Heart right ventricle (tissue), 16 donors: ENCODE measurements at regions not wholly inside any gene's neighbourhood (a gene's known extent, or its start where the extent isn't known, plus 50 kb on each side); places are given as distances from the start of the nearest gene placed in this dataset.
"Not testable (repeated sequence)": the region's sequence is repeated elsewhere in the genome, so short reads cannot be mapped to it uniquely, and the experiment has no call there.

ENCODE experiments used
- ATAC-seq, 8 donors: fragments of 200-7000 bp; cut with Tn5 transposase; one replicate each; pipeline ENCODE4 v1.9.1; 2020; ENCODE audit warnings: mild to moderate bottlenecking in 8 of 8, moderate library complexity in 8 of 8, moderate number of reproducible peaks in 1 of 8
- DNase-seq, 2 donors: peaks; one replicate each; pipeline ENCODE4 v3.0.0-alpha.2; 2020
- H3K27ac ChIP-seq, 10 donors: fragments of 200-600 bp; sonication (generic) in 2 of 10; one replicate each; pipeline versions ENCODE4 v1.5.0 to v1.8.0; 2020 to 2022; ENCODE audit warnings: mild to moderate bottlenecking in 3 of 10
- H3K27me3 ChIP-seq, 7 donors: fragments of 200-600 bp; one replicate each; pipeline ENCODE4 v1.8.0; 2021 to 2022; ENCODE audit warnings: mild to moderate bottlenecking in 2 of 7
- H3K36me3 ChIP-seq, 9 donors: fragments of 200-600 bp; sonication (generic) in 1 of 9; one replicate each; pipeline versions ENCODE4 v1.5.0 to v1.8.0; 2020 to 2022; ENCODE audit warnings: mild to moderate bottlenecking in 2 of 9
- H3K4me1 ChIP-seq, 9 donors: fragments of 200-600 bp; sonication (generic) in 1 of 9; one replicate each; pipeline versions ENCODE4 v1.5.0 to v1.8.0; 2020 to 2022; ENCODE audit warnings: mild to moderate bottlenecking in 4 of 9
- H3K4me3 ChIP-seq, 10 donors: fragments of 200-600 bp; sonication (generic) in 2 of 10; one replicate each; pipeline versions ENCODE4 v1.5.0 to v1.8.0; 2020 to 2022; ENCODE audit warnings: mild to moderate bottlenecking in 7 of 10, moderate library complexity in 2 of 10
- H3K9me3 ChIP-seq, 11 donors: fragments of 200-600 bp in 10 of 11; sonication (generic) in 2 of 11; one replicate each; pipeline versions ENCODE4 v1.5.0 to v1.8.0; 2013 to 2022; ENCODE audit warnings: mild to moderate bottlenecking in 2 of 11, control low read depth in 1 of 11, moderate library complexity in 1 of 11
- CTCF ChIP-seq, 9 donors: fragments of 200-600 bp; sonication (generic) in 2 of 9; IDR thresholded peaks; one replicate each; pipeline versions ENCODE4 v1.5.0 to v1.8.0; 2021 to 2022; ENCODE audit warnings: antibody characterized with exemption in 9 of 9, mild to moderate bottlenecking in 5 of 9, moderate library complexity in 1 of 9
- WGBS, 2 donors: extraction: QIAGEN DNeasy Blood & Tissue Kit; methylation state at CpG; one replicate each; pipeline ENCODE4 v1.1.7; 2013; ENCODE audit warnings: inconsistent platforms in 1 of 2; 5-methylcytosine and 5-hydroxymethylcytosine counted together
- intact Hi-C, 10 donors: fragments of 100-400 bp; cut with DNase I; formaldehyde crosslinking; loops; one replicate each; pipeline versions ENCODE4 v1.11.1 to v1.14.2; 2022
- donor health status: Arrhythmogenic right ventricular cardiomyopathy.
- donor health status: ischemic (EF 13 %, LVEDD 7.1; RV severe dilation, severe dysfunction).
- donor health status: healthy with polysubstance abuse.
- donor health status: DM: no; HTN: yes; CAD: no.
- donor health status: DM: no; HTN: no; CAD: no.
- donor health status: ischemic (EF 25% LVEDD 6.9; RV normal size, moderate dysfunction).
- donor health status: ischemic (EF 25% LVEDD 5.7; RV mildly dilated, moderate dysfunction).
- donor health status: healthy.
- donor health status: DM: yes; HTN: yes; CAD: no.
- donor health status: Ischemic cardiomyopathy.
- donor health status: ischemic (EF 35%, LVEDD 5.7; RV mildly dilated, moderate dysfunction).
- donor health status: nonischemic (EF 11% LVEDD 7.7; RV severe dilation, severe dysfunction).
- donor health status: DM: yes; HTN: yes; CAD: no.
- donor health status: PGD.
- donor health status: ischemic (EF 29% LVEDD 5.4; RV normal size, mild dysfunction).
- donor health status: nonischemic (EF 23%, LVEDD 6.1; RV moderate dilation, normal function).

GRCh38 chr7:68776326-68776725 lies 821.9 kb upstream of the AUTS2 start:
- Histone ChIP-seq H3K4me1 (no peaks in the 10 kb centered on the region), H3K27me3 (peaks cover 0 to 6% (median 0%) of the 10 kb centered on the region in 7 donors), H3K36me3 (no peaks in the 10 kb centered on the region), H3K27ac (no peak overlapping the region), H3K4me3 (no peak overlapping the region), H3K9me3 (no peaks in the 10 kb centered on the region)
- intact Hi-C loops = no loop called here
- TF ChIP-seq CTCF (IDR thresholded peaks at IDR 0.05) = no peak
- ATAC-seq = no peak
- no peak for DNase-seq
- WGBS, 2 donors = 76 to 80% methylated on average over 3 of the region's 3 CpGs

DNA sequence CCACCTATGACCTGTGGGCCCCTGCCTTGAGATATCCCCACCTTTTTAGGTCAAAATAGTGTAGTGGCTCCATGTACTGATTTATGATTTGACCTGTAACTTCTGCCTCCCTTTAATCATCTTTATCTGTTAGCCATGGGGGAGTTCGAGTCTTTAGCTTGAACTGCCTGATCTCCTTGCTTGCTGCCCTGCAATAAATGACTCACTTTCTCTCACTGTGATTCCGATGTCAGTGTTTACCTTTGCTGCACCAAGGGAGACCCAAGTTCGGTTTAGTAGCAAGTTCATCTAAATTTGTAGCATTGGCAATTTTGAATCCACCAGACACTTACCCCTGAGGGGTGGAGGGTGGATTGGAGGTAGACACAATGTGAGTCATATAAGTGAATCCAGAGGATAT lies 814.6 kb upstream of the AUTS2 start:
- H3K4me1 ChIP-seq = no peaks in the 10 kb centered on the region
- H3K27me3 ChIP-seq = peaks cover 0 to 8% (median 0%) of the 10 kb centered on the region in 7 donors
- ATAC-seq (no peak), DNase-seq (no peak)
- TF ChIP-seq CTCF (IDR thresholded peaks at IDR 0.05) = no peak
- no peaks in the 10 kb centered on the region for H3K9me3 ChIP-seq
- intact Hi-C loops = no loop called here
- no peak overlapping the region for H3K4me3 ChIP-seq
- H3K27ac ChIP-seq = no peak overlapping the region
- H3K36me3 ChIP-seq = no peaks in the 10 kb centered on the region
- WGBS, 2 donors = 75 to 80% methylated on average over 3 of the region's 3 CpGs

DNA sequence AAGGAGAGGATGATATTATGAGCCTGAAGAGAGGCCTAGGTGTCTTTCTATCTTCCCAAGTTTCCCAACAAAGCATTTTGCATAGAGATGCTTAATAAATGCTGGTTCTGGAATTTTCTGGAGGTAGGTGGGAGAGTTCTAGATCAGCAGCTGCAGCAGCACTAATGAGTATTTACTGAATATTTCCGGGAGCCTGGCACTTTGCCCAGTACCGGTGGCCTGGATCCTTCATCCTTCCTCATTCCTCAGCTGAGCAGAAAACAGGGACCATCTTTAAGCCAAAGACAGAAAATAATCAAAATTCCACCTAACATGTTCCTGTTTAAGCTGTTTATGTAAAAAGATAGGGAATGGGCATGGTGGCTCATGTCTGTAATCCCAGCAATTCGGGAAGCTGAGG lies 813.2 kb upstream of the AUTS2 start:
- no peaks in the 10 kb centered on the region for H3K9me3 ChIP-seq
- no peak overlapping the region for H3K4me3 ChIP-seq
- intact Hi-C loops = no loop called here
- TF ChIP-seq CTCF (IDR thresholded peaks at IDR 0.05) = no peak
- no peak overlapping the region for H3K27ac ChIP-seq
- H3K36me3 ChIP-seq = no peaks in the 10 kb centered on the region
- 32 to 37% methylated on average over 3 of the region's 3 CpGs for WGBS, 2 donors
- ATAC-seq (no peak), DNase-seq (no peak)
- H3K4me1 ChIP-seq = no peaks in the 10 kb centered on the region
- peaks cover 0 to 6% (median 0%) of the 10 kb centered on the region in 7 donors for H3K27me3 ChIP-seq

DNA sequence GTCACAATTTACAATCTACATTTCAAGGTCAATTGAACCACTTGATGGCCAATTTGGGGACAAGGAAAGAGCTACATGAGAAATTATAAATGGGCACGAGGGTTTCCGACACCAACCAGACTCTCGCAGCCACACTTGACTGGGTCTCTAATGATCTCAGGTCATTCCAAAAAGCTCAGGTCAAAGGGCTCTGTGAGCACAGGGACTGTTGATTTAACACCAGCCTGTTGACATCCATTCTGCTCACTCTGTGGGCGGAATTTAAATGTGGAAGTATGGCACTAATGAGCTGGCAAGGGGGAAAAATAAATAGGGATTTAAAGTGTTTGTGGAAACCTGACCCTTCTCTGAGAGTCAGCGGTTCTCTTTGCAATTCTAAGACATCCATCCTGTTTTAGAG lies 810.7 kb upstream of the AUTS2 start:
- 74 to 75% methylated on average over 5 of the region's 5 CpGs for WGBS, 2 donors
- H3K27ac ChIP-seq = no peak overlapping the region
- ATAC-seq = no peak

GRCh38 chr7:68788529-68788928 lies 809.7 kb upstream of the AUTS2 start:
- H3K27ac ChIP-seq, H3K9me3 ChIP-seq, H3K36me3 ChIP-seq, H3K4me3 ChIP-seq, intact Hi-C loops, DNase-seq, ATAC-seq, H3K27me3 ChIP-seq, H3K4me1 ChIP-seq: not testable (repeated sequence)
- 95 to 98% methylated on average over 2 of the region's 2 CpGs for WGBS, 2 donors

More for the DNA sequence above, 810.7 kb upstream of the AUTS2 start:
- no peak for DNase-seq
- no peaks in the 10 kb centered on the region for H3K27me3 ChIP-seq
- no peaks in the 10 kb centered on the region for H3K36me3 ChIP-seq
- no peak overlapping the region for H3K4me3 ChIP-seq
- no peaks in the 10 kb centered on the region for H3K9me3 ChIP-seq
- no peak for TF ChIP-seq CTCF (IDR thresholded peaks at IDR 0.05)
- intact Hi-C loops = no loop called here
- no peaks in the 10 kb centered on the region for H3K4me1 ChIP-seq
